Sigmoid colon (tissue), 4 donors: ENCODE measurements at regions not wholly inside any gene's neighbourhood (a gene's known extent, or its start where the extent isn't known, plus 50 kb on each side); places are given as distances from the start of the nearest gene placed in this dataset.

Experiments used
- CTCF ChIP-seq, 4 experiments: fragments of 450-650 bp in 3 of 4; fragments of 200-600 bp in 1 of 4; IDR thresholded peaks; one replicate each; pipeline ENCODE4 v1.5.1; 2016 to 2019; ENCODE audit warnings: antibody characterized with exemption in 4 of 4, mild to moderate bottlenecking in 3 of 4, moderate library complexity in 2 of 4
- EP300 ChIP-seq, 4 donors: sonication (generic); formaldehyde crosslinking; IDR thresholded peaks; one replicate each; pipeline ENCODE4 v1.6.1; 2017; ENCODE audit warnings: antibody characterized with exemption in 4 of 4
- POLR2A ChIP-seq, 2 donors: fragments of 450-650 bp; IDR thresholded peaks; one replicate each; pipeline ENCODE4 v1.6.1; 2016; ENCODE audit warnings: antibody characterized with exemption in 2 of 2, mild to moderate bottlenecking in 2 of 2, moderate library complexity in 2 of 2
- POLR2AphosphoS5 ChIP-seq, 4 donors: sonication (generic); formaldehyde crosslinking; IDR thresholded peaks; one replicate each; pipeline ENCODE4 v1.6.1; 2017; ENCODE audit warnings: antibody characterized with exemption in 4 of 4

GRCh38 chr4:32400870-32401269 is 1680.7 kb downstream of the PCDH7 start:
- TF ChIP-seq POLR2AphosphoS5 (IDR thresholded peaks at IDR 0.05): no peak
- TF ChIP-seq POLR2A (IDR thresholded peaks at IDR 0.05): no peak
- no peak for TF ChIP-seq CTCF (IDR thresholded peaks at IDR 0.05)
- no peak for TF ChIP-seq EP300 (IDR thresholded peaks at IDR 0.05)
